H1 (cell line): ENCODE measurements at regions not wholly inside any gene's neighbourhood (a gene's known extent, or its start where the extent isn't known, plus 50 kb on each side); places are given as distances from the start of the nearest gene placed in this dataset.

Experiments
- CTCF ChIA-PET: fragments of 300-600 bp; sonication (Branson Sonifier 250); formaldehyde crosslinking; loops from one replicate; lab custom pipeline; 2021; ENCODE audit not compliant: partially characterized antibody; lab: Charles Lee
- POLR2A ChIA-PET: fragments of 300-600 bp; sonication (Branson Sonifier 250); formaldehyde crosslinking; loops from one replicate; lab custom pipeline; 2021; ENCODE audit warnings: inconsistent platforms; ENCODE audit not compliant: partially characterized antibody; lab: Charles Lee
- DNase-seq, 2 experiments: peaks; one replicate each; pipeline versions ENCODE4 v3.0.0 to v3.0.0-alpha.2; 2010 to 2022; ENCODE audit warnings: low spot score in 2 of 2, low read depth in 1 of 2, mixed read lengths in 1 of 2
- FAIRE-seq: peaks from 2 replicates; lab custom pipeline; 2011; peaks lifted over from hg19 to GRCh38; lab: Jason Lieb, UNC
- H2AFZ ChIP-seq: 2 replicates; pipeline ENCODE4 v1.8.1; 2012; ENCODE audit warnings: low read length, inconsistent platforms
- H2AK5ac ChIP-seq: 2 replicates; pipeline ENCODE4 v1.6.1; 2013; ENCODE audit warnings: low read depth, low read length
- H2BK120ac ChIP-seq: replicated peaks from 2 replicates; pipeline ENCODE3; 2013; ENCODE audit warnings: low read depth, low read length, inconsistent platforms
- H2BK12ac ChIP-seq: 2 replicates; pipeline ENCODE4 v1.6.1; 2013; ENCODE audit warnings: low read depth, low read length
- H2BK15ac ChIP-seq: 2 replicates; pipeline ENCODE4 v1.6.1; 2013; ENCODE audit warnings: low read length
- H2BK20ac ChIP-seq: 2 replicates; pipeline ENCODE4 v1.6.1; 2013; ENCODE audit warnings: low read length
- H2BK5ac ChIP-seq: 2 replicates; pipeline ENCODE4 v1.6.1; 2013; ENCODE audit warnings: low read depth, low read length
- H3K14ac ChIP-seq: 2 replicates; pipeline ENCODE4 v1.6.1; 2013; ENCODE audit warnings: inconsistent platforms; ENCODE audit not compliant: insufficient read length
- H3K18ac ChIP-seq: 2 replicates; pipeline ENCODE4 v1.6.1; 2013; ENCODE audit warnings: low read length; ENCODE audit errors: extremely low read depth
- H3K23ac ChIP-seq: 2 replicates; pipeline ENCODE4 v1.6.1; 2013; ENCODE audit warnings: inconsistent platforms; ENCODE audit not compliant: insufficient read length
- H3K23me2 ChIP-seq: 2 replicates; pipeline ENCODE4 v1.6.1; 2013; ENCODE audit warnings: low read depth, low read length
- H3K27ac ChIP-seq: 2 replicates; pipeline ENCODE4 v1.6.1; 2011; ENCODE audit warnings: low read depth, low read length, inconsistent platforms
- H3K27me3 ChIP-seq, 4 experiments: replicated peaks in 1 of 4; 1 replicate in 1 of 4; 2 replicates in 3 of 4; pipeline versions ENCODE4 v1.6.1 to v1.8.1; 2011 to 2013; ENCODE audit warnings: low read length in 3 of 4, mild to moderate bottlenecking in 3 of 4, inconsistent platforms in 2 of 4, mixed read lengths in 2 of 4, moderate library complexity in 1 of 4; ENCODE audit not compliant: control insufficient read depth in 3 of 4, insufficient read depth in 3 of 4; ENCODE audit errors: extremely low read depth in 1 of 4
- H3K36me3 ChIP-seq, 4 experiments: 2 replicates each; pipeline versions ENCODE4 v1.6.1 to v1.8.1; 2011 to 2013; ENCODE audit warnings: mild to moderate bottlenecking in 4 of 4, low read length in 3 of 4, moderate library complexity in 2 of 4, control low read depth in 1 of 4, inconsistent platforms in 1 of 4; ENCODE audit not compliant: insufficient read depth in 4 of 4, control insufficient read depth in 2 of 4
- H3K4ac ChIP-seq: replicated peaks from 2 replicates; pipeline ENCODE3; 2013; ENCODE audit warnings: low read length, low read depth, mixed read lengths, inconsistent platforms; ENCODE audit not compliant: insufficient read length
- H3K4me1 ChIP-seq, 4 experiments: replicated peaks in 1 of 4; 1 replicate in 1 of 4; 2 replicates in 3 of 4; pipeline versions ENCODE4 v1.6.1 to v1.8.1; 2011 to 2013; ENCODE audit warnings: low read length in 3 of 4, inconsistent platforms in 2 of 4, mixed read lengths in 1 of 4; ENCODE audit not compliant: insufficient read depth in 4 of 4, control insufficient read depth in 3 of 4
- H3K4me2 ChIP-seq, 2 experiments: 2 replicates each; pipeline versions ENCODE4 v1.6.1 to v1.8.1; 2011 to 2013; ENCODE audit warnings: low read depth in 2 of 2, low read length in 2 of 2, control low read depth in 1 of 2, inconsistent platforms in 1 of 2, mild to moderate bottlenecking in 1 of 2; ENCODE audit not compliant: insufficient read depth in 1 of 2
- H3K4me3 ChIP-seq, 4 experiments: fragments of 200-600, 300-600 bp in 1 of 4; sonication (generic), shearing (Covaris generic), sonication (Bioruptor Twin) in 1 of 4; 2 replicates each; pipeline versions ENCODE4 v1.5.1 to v1.8.1; 2011 to 2016; ENCODE audit warnings: low read length in 4 of 4, low read depth in 3 of 4, control low read depth in 2 of 4, inconsistent platforms in 2 of 4, mild to moderate bottlenecking in 2 of 4, mixed read lengths in 1 of 4, moderate library complexity in 1 of 4; ENCODE audit not compliant: insufficient read depth in 2 of 4; ENCODE audit errors: extremely low read depth in 1 of 4
- H3K56ac ChIP-seq: replicated peaks from 2 replicates; pipeline ENCODE3; 2013; ENCODE audit warnings: low read depth, mild to moderate bottlenecking, mixed read lengths, low read length, inconsistent platforms; ENCODE audit not compliant: insufficient read length
- H3K79me1 ChIP-seq: 2 replicates; pipeline ENCODE4 v1.6.1; 2013; ENCODE audit warnings: low read depth, low read length, control low read depth
- H3K79me2 ChIP-seq, 2 experiments: 2 replicates each; pipeline versions ENCODE4 v1.6.1 to v1.8.1; 2012 to 2013; ENCODE audit warnings: low read length in 2 of 2, mild to moderate bottlenecking in 2 of 2, inconsistent platforms in 1 of 2; ENCODE audit not compliant: insufficient read depth in 2 of 2, control insufficient read depth in 1 of 2
- H3K9ac ChIP-seq, 4 experiments: replicated peaks in 1 of 4; 1 replicate in 1 of 4; 2 replicates in 3 of 4; pipeline versions ENCODE4 v1.6.1 to v1.8.1; 2011 to 2013; ENCODE audit warnings: low read depth in 3 of 4, low read length in 3 of 4, control low read depth in 2 of 4, mild to moderate bottlenecking in 2 of 4, moderate library complexity in 2 of 4, inconsistent platforms in 1 of 4; ENCODE audit errors: extremely low read depth in 1 of 4
- H3K9me3 ChIP-seq, 2 experiments: 2 replicates each; pipeline versions ENCODE4 v1.6.1 to v1.8.1; 2012 to 2013; ENCODE audit warnings: mild to moderate bottlenecking in 2 of 2, moderate library complexity in 2 of 2, control low read depth in 1 of 2, inconsistent platforms in 1 of 2, low read depth in 1 of 2, low read length in 1 of 2, mixed read lengths in 1 of 2; ENCODE audit not compliant: insufficient read depth in 2 of 2
- H4K20me1 ChIP-seq, 2 experiments: replicated peaks in 1 of 2; 2 replicates each; pipeline versions ENCODE3 to v1.8.1; 2011 to 2013; ENCODE audit warnings: inconsistent platforms in 2 of 2, low read length in 2 of 2, mild to moderate bottlenecking in 1 of 2; ENCODE audit not compliant: insufficient read depth in 2 of 2, control insufficient read depth in 1 of 2
- H4K5ac ChIP-seq: 2 replicates; pipeline ENCODE4 v1.6.1; 2013; ENCODE audit warnings: low read length, low read depth, mixed read lengths, inconsistent platforms; ENCODE audit not compliant: insufficient read length
- H4K8ac ChIP-seq: 2 replicates; pipeline ENCODE4 v1.8.0; 2013; ENCODE audit warnings: mild to moderate bottlenecking, moderate library complexity, low read length, inconsistent platforms; ENCODE audit not compliant: insufficient read depth; ENCODE audit errors: extremely low read depth
- H4K91ac ChIP-seq: replicated peaks from 2 replicates; pipeline ENCODE3; 2013; ENCODE audit warnings: low read length, mixed read lengths, inconsistent platforms; ENCODE audit not compliant: insufficient read length
- BRCA1 ChIP-seq: IDR thresholded peaks from 2 replicates; pipeline ENCODE4 v1.6.1; 2012; ENCODE audit warnings: low read depth, low read length, improper control_type of control experiment
- CTBP2 ChIP-seq: IDR thresholded peaks from 2 replicates; pipeline ENCODE4 v1.7.0; 2011; ENCODE audit warnings: borderline replicate concordance, mild to moderate bottlenecking, moderate library complexity, mixed read lengths, low read length; ENCODE audit not compliant: insufficient read depth, insufficient read length
- EZH2 ChIP-seq: fragments of 200-600 bp; sonication (generic); IDR thresholded peaks from 2 replicates; pipeline ENCODE4 v1.7.1; 2012; ENCODE audit warnings: low read depth, mild to moderate bottlenecking, moderate library complexity, low read length, inconsistent platforms; ENCODE audit not compliant: severe bottlenecking
- GABPA ChIP-seq: IDR thresholded peaks from 2 replicates; pipeline ENCODE4 v1.6.1; 2011; ENCODE audit warnings: mild to moderate bottlenecking, low read length, moderate library complexity, borderline replicate concordance; ENCODE audit not compliant: insufficient read depth
- KDM5A ChIP-seq: fragments of 200-600 bp; IDR thresholded peaks from 2 replicates; pipeline ENCODE4 v1.7.1; 2012; ENCODE audit warnings: mild to moderate bottlenecking, low read length, inconsistent platforms, mixed read lengths
- MAX ChIP-seq: IDR thresholded peaks from 2 replicates; pipeline ENCODE4 v1.6.1; 2012; ENCODE audit warnings: inconsistent platforms
- NRF1 ChIP-seq: IDR thresholded peaks from 2 replicates; pipeline ENCODE4 v1.6.1; 2011; ENCODE audit warnings: mild to moderate bottlenecking, low read depth, low read length, improper control_type of control experiment
- PHF8 ChIP-seq: fragments of 200-600 bp; sonication (generic); conservative IDR thresholded peaks from 2 replicates; pipeline ENCODE4 v1.7.1; 2012; ENCODE audit warnings: low read depth, mild to moderate bottlenecking, inconsistent platforms, low read length, moderate library complexity
- POLR2A ChIP-seq, 2 experiments: IDR thresholded peaks; 1 replicate in 1 of 2; 2 replicates in 1 of 2; pipeline ENCODE4 v1.6.1; 2011; ENCODE audit warnings: low read depth in 2 of 2, low read length in 2 of 2, mild to moderate bottlenecking in 2 of 2; ENCODE audit errors: control extremely low read depth in 1 of 2
- POU5F1 ChIP-seq: IDR thresholded peaks from 2 replicates; pipeline ENCODE4 v1.6.1; 2011; ENCODE audit warnings: low read depth, mild to moderate bottlenecking, low read length, moderate library complexity
- RBBP5 ChIP-seq: IDR thresholded peaks from 2 replicates; pipeline ENCODE4 v1.7.1; 2012; ENCODE audit warnings: low read depth, mild to moderate bottlenecking, inconsistent platforms, low read length, moderate library complexity, borderline replicate concordance
- RFX5 ChIP-seq: IDR thresholded peaks from 2 replicates; pipeline ENCODE4 v1.6.1; 2011; ENCODE audit warnings: low read depth, low read length, improper control_type of control experiment, borderline replicate concordance
- SIRT6 ChIP-seq: IDR thresholded peaks from one replicate; pipeline ENCODE4 v1.7.1; 2012; ENCODE audit warnings: low read length, inconsistent platforms
- SP4 ChIP-seq: IDR thresholded peaks from 2 replicates; pipeline ENCODE4 v1.6.1; 2012; ENCODE audit warnings: low read length, inconsistent platforms
- WGBS, 2 experiments: shearing (Covaris generic) in 1 of 2; methylation state at CpG; one replicate each; pipeline versions ENCODE4 v1.1.6 to v1.1.7; 2013 to 2015; ENCODE audit warnings: low lambda C conversion rate in 2 of 2, mixed read lengths in 2 of 2, inconsistent platforms in 1 of 2, low coverage in 1 of 2, missing lambda C conversion rate in 1 of 2; ENCODE audit not compliant: insufficient replicate concordance in 2 of 2, insufficient coverage in 1 of 2, insufficient read length in 1 of 2; ENCODE audit errors: extremely low coverage in 1 of 2, missing lambda C conversion rate in 1 of 2; 5-methylcytosine and 5-hydroxymethylcytosine counted together

DNA sequence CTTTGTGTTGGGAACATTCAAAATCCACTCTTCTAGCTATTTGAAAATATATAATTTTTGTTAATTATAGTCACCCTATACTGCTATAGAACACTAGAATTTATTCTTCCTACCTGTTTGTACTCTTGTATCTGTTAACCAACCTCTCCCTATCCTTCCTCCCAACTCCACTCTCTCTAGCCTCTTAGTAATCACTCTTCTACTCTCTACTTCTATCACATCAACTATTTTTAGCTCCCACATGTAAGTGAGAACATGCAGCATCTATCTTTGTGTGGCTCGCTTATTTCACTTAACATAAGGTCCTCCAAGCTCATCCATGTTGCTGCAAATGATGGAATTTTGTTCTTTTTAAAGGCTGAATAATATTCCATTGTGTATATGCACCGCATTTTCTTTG is 537.3 kb downstream of the MID1IP1 start:
- no peaks in the 10 kb centered on the region for H3K23me2 ChIP-seq
- no peak overlapping the region for H3K56ac ChIP-seq
- H3K4ac ChIP-seq, result no peak overlapping the region
- no peak overlapping the region for H3K27ac ChIP-seq
- no peak for TF ChIP-seq POU5F1
- no peak for TF ChIP-seq RFX5
- no peak for TF ChIP-seq KDM5A
- no peak for TF ChIP-seq CTBP2
- TF ChIP-seq SIRT6, result no peak
- no peak for TF ChIP-seq SP4
- TF ChIP-seq MAX, result no peak
- no peak for TF ChIP-seq PHF8
- no peak for TF ChIP-seq POLR2A (IDR thresholded peaks at IDR 0.05; ENCODE audit: control extremely low read depth in 1 of 2, low read depth in 2 of 2, low read length in 2 of 2)
- no peak for TF ChIP-seq EZH2
- no peak for TF ChIP-seq RBBP5
- TF ChIP-seq GABPA, result no peak
- no peak for TF ChIP-seq BRCA1
- no peak for TF ChIP-seq NRF1
- no peak overlapping the region for H2BK5ac ChIP-seq
- ChIA-PET CTCF (no interaction called here), POLR2A (no interaction called here)
- H4K91ac ChIP-seq, result no peak overlapping the region
- no peaks in the 10 kb centered on the region for H3K79me1 ChIP-seq
- H4K20me1 ChIP-seq, result no peaks in the 10 kb centered on the region
- H2BK120ac ChIP-seq, result no peak overlapping the region
- no peak overlapping the region for H2AK5ac ChIP-seq
- H2BK12ac ChIP-seq, result no peak overlapping the region
- H4K5ac ChIP-seq, result no peak overlapping the region
- no peaks in the 10 kb centered on the region for H3K27me3 ChIP-seq
- WGBS, 2 experiments, result 83% methylated on average over 2 of the region's 2 CpGs; no CpG with 5 or more reads in 1 of the 2 experiments
- no peak overlapping the region for H3K14ac ChIP-seq
- H3K4me1 ChIP-seq, result no peaks in the 10 kb centered on the region
- H3K4me2 ChIP-seq, result no peak overlapping the region
- no peaks in the 10 kb centered on the region for H3K36me3 ChIP-seq
- H3K9me3 ChIP-seq, result no peaks in the 10 kb centered on the region
- H2AFZ ChIP-seq, result no peak overlapping the region
- no peak for DNase-seq
- H2BK20ac ChIP-seq, result no peak overlapping the region
- no peak for FAIRE-seq
- H3K4me3 ChIP-seq, result no peak overlapping the region
- no peaks in the 10 kb centered on the region for H3K79me2 ChIP-seq
- H3K23ac ChIP-seq, result no peak overlapping the region
- no peak overlapping the region for H4K8ac ChIP-seq
- H3K18ac ChIP-seq, result no peak overlapping the region
- no peak overlapping the region for H3K9ac ChIP-seq
- no peak overlapping the region for H2BK15ac ChIP-seq
